ENCODE measurements at regions not wholly inside any gene's neighbourhood (a gene's known extent, or its start where the extent isn't known, plus 50 kb on each side); places are given as distances from the start of the nearest gene placed in this dataset.

GRCh38 chr2:138930571-138930970 lies 150.4 kb upstream of the NXPH2 start:
- WGBS (ENCODE audit: insufficient coverage, low coverage, missing lambda C conversion rate): 0% methylated on average over 6 of the region's 6 CpGs
- intact Hi-C loops (cut with micrococcal nuclease): no loop called here
- no peaks in the 10 kb centered on the region for H3K9me3 ChIP-seq (replicated peaks; ENCODE audit: control insufficient read depth, insufficient read depth, low read depth, low read length)

More at GRCh38 chr2:138930571-138930970, 150.4 kb upstream of the NXPH2 start:
- no TSS peak for BruUV-seq (replicated peaks)
- TF ChIP-seq ZNF197 (CRISPR knock-in tag; IDR thresholded peaks at IDR 0.05; ENCODE audit: low read depth) (no peak), ZBTB11 (CRISPR knock-in tag; IDR thresholded peaks at IDR 0.05) (no peak), HOMEZ (CRISPR knock-in tag; IDR thresholded peaks at IDR 0.05) (no peak), ZNF436 (CRISPR knock-in tag; IDR thresholded peaks at IDR 0.05) (no peak), ASH1L (IDR thresholded peaks at IDR 0.05; ENCODE audit: borderline replicate concordance, low read depth, partially characterized antibody) (no peak), STAT5A (IDR thresholded peaks at IDR 0.05; ENCODE audit: borderline replicate concordance, low read length) (no peak), DNMT1 (IDR thresholded peaks at IDR 0.05) (no peak), TSHZ1 (CRISPR knock-in tag; IDR thresholded peaks at IDR 0.05) (no peak), ATF6 (CRISPR knock-in tag; IDR thresholded peaks at IDR 0.05) (no peak), ELK3 (CRISPR knock-in tag; IDR thresholded peaks at IDR 0.05) (no peak), ATF7 (IDR thresholded peaks at IDR 0.05) (no peak)
- ChIA-PET POLR2A (no interaction called here), CTCF (ENCODE audit: low intra/inter-chr PET ratio) (no interaction called here)
- H3K4me1 ChIP-seq (replicated peaks in 1 of 2; ENCODE audit: control insufficient read depth in 2 of 2, insufficient read depth in 2 of 2, low read length in 2 of 2): no peaks in the 10 kb centered on the region
- ATAC-seq (no peak), FAIRE-seq (no peak), DNase-seq (ENCODE audit: extremely low read depth in 1 of 4, low spot score in 3 of 4) (no peak)
- H3K27ac ChIP-seq (ENCODE audit: extremely low read depth, low read depth, low read length): no peak overlapping the region
- no peaks in the 10 kb centered on the region for H3K27me3 ChIP-seq (ENCODE audit: control insufficient read depth in 2 of 2, insufficient read depth in 2 of 2, low read length in 2 of 2)
- H4K20me1 ChIP-seq (replicated peaks; ENCODE audit: control insufficient read depth, insufficient read depth, low read length): no peaks in the 10 kb centered on the region
- no peak overlapping the region for H2AFZ ChIP-seq (ENCODE audit: low read depth, low read length)
- no peak overlapping the region for H3K4me2 ChIP-seq (ENCODE audit: insufficient read depth, low read length)
- in situ Hi-C loops (cut with MboI): no loop called here
- no peaks in the 10 kb centered on the region for H3K79me2 ChIP-seq (ENCODE audit: control insufficient read depth, insufficient read depth, low read length)
- no peaks in the 10 kb centered on the region for H3K36me3 ChIP-seq (ENCODE audit: control insufficient read depth, insufficient read depth, low read length)
- no peak overlapping the region for H3K4me3 ChIP-seq
- no peak overlapping the region for H3K9ac ChIP-seq (ENCODE audit: insufficient read depth in 1 of 2, low read depth in 2 of 2, low read length in 2 of 2)
- no peaks in the 10 kb centered on the region for H3K9me1 ChIP-seq (ENCODE audit: control insufficient read depth, insufficient read depth, low read length)
